ES-I3 (cell line): ENCODE measurements at regions not wholly inside any gene's neighbourhood (a gene's known extent, or its start where the extent isn't known, plus 50 kb on each side); places are given as distances from the start of the nearest gene placed in this dataset.
"Not testable (repeated sequence)": the region's sequence is repeated elsewhere in the genome, so short reads cannot be mapped to it uniquely, and the experiment has no call there.

Experiments
- H3K36me3 ChIP-seq: 2 replicates; pipeline ENCODE4 v1.6.1; 2013; ENCODE audit warnings: mild to moderate bottlenecking, low read length, control low read depth, moderate library complexity; ENCODE audit not compliant: insufficient read depth
- H3K4me1 ChIP-seq: 2 replicates; pipeline ENCODE4 v1.6.1; 2013; ENCODE audit warnings: mild to moderate bottlenecking, control low read depth, low read length; ENCODE audit not compliant: insufficient read depth
- H3K9ac ChIP-seq: 2 replicates; pipeline ENCODE4 v1.6.1; 2013; ENCODE audit warnings: low read depth, mild to moderate bottlenecking, low read length, moderate library complexity
- H3K9me3 ChIP-seq: 2 replicates; pipeline ENCODE4 v1.6.1; 2013; ENCODE audit warnings: mild to moderate bottlenecking, low read length, moderate library complexity; ENCODE audit not compliant: control insufficient read depth, insufficient read depth

GRCh38 chr2:61604433-61604832, 66.3 kb upstream of the XPO1 start:
- H3K4me1 ChIP-seq: no peaks in the 10 kb centered on the region
- no peak overlapping the region for H3K9ac ChIP-seq
- no peaks in the 10 kb centered on the region for H3K9me3 ChIP-seq

DNA sequence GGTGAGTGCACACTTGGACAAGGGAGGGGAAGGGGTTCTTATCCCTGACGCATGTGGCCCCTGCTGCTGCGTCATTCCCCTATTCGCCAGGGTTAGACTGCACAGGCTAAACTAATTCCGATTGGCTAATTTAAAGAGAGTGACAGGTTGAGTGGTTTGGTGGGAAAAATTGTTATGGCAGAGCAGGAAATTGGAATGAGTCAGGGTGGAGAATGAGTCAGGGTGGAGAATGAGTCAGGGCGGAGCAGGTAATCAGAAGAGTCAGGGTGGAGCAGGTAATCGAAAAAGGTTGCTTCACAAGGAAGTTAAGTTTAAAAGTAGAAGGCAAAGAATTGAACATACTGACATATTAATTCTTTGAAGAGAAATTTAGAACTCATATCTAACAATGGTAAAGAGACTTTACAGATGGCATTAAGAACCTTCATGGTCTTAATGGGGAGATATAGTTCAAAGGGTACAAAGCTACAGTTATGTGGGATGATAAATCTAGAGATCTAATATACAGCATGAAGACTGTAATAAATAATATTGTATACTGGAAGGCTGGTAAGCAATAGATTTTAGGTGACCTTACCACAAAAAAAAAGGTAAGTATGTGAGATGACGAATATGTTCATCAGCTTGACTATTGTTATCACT, 60.5 kb upstream of the XPO1 start:
- not testable (repeated sequence) for H3K36me3 ChIP-seq, H3K9me3 ChIP-seq, H3K9ac ChIP-seq
- peaks cover 17% of the 10 kb centered on the region for H3K4me1 ChIP-seq

More at GRCh38 chr2:61604433-61604832, 66.3 kb upstream of the XPO1 start:
- H3K36me3 ChIP-seq: no peaks in the 10 kb centered on the region

GRCh38 chr2:61597300-61598289, 59.4 kb upstream of the XPO1 start:
- Histone ChIP-seq H3K9ac (no peak overlapping the region), H3K4me1 (peaks cover 17% of the 10 kb centered on the region)

GRCh38 chr2:61594201-61594600, 56.0 kb upstream of the XPO1 start:
- H3K36me3 ChIP-seq, H3K9me3 ChIP-seq, H3K9ac ChIP-seq: not testable (repeated sequence)
- peaks cover 17% of the 10 kb centered on the region for H3K4me1 ChIP-seq

More at GRCh38 chr2:61597300-61598289, 59.4 kb upstream of the XPO1 start:
- Histone ChIP-seq H3K36me3 (no peaks in the 10 kb centered on the region), H3K9me3 (no peaks in the 10 kb centered on the region; the same call in 1 of the 2 replicates)

- peaks cover 17% of the 10 kb centered on the region for H3K4me1 ChIP-seq
- H3K9me3 ChIP-seq, H3K9ac ChIP-seq, H3K36me3 ChIP-seq: not testable (repeated sequence)
Observed at GRCh38 chr2:61593648-61594047, 55.5 kb upstream of the XPO1 start.

DNA sequence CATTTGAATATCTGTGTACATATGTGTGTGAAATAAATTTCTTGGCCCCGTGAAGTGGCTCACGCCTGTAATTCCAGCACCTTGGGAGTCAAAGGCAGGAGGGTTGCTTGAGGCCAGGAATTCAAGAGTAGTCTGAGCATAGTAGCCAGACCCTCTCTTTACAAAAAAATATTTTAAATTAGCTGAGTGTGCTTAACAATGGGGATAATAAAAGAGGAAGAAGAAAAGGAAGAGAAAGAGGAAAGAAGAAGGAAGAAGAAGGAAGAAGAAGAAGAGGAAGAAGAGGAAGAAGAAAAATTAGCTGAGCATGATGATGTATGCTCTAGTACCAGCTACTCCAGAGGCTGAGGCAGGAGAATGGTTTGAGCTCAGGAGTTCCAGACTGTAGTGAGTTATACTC, 52.1 kb upstream of the XPO1 start:
- H3K9me3 ChIP-seq: no peaks in the 10 kb centered on the region
- no peaks in the 10 kb centered on the region for H3K36me3 ChIP-seq
- no peak overlapping the region for H3K9ac ChIP-seq
- peaks cover 3% of the 10 kb centered on the region; the same call in 1 of the 2 replicates for H3K4me1 ChIP-seq

DNA sequence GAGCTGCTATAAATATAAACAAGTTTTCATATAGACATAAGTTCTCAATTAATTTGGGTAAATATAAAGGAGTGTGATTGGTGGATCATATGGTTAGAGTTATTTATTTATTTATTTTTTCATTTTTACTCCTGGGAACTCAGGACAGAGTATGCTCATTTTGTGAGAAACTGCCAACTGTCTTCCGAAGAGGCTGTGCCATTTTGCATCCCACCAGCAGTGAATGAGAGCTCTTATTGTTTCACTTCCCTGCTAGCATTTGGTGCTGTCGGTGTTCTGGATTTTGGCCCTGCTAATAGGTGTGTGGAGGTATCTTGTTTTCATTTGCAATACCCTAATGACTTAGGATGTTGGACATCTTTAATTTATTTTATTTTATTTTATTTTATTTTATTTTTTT, 50.4 kb upstream of the XPO1 start:
- Histone ChIP-seq H3K4me1 (peaks cover 4% of the 10 kb centered on the region; the same call in 1 of the 2 replicates), H3K9me3 (no peaks in the 10 kb centered on the region), H3K9ac (no peak overlapping the region), H3K36me3 (no peaks in the 10 kb centered on the region)
